ENCODE measurements at regions not wholly inside any gene's neighbourhood (a gene's known extent, or its start where the extent isn't known, plus 50 kb on each side); places are given as distances from the start of the nearest gene placed in this dataset.

GRCh38 chr13:73281746-73282145, 222.9 kb downstream of the KLF5 start:
- H3K27ac ChIP-seq = no peak overlapping the region
- TF ChIP-seq CTCF (conservative IDR thresholded peaks at IDR 0.05) = no peak

GRCh38 chr13:73278186-73278585, 219.4 kb downstream of the KLF5 start:
- H3K27ac ChIP-seq = no peak overlapping the region
- TF ChIP-seq CTCF (conservative IDR thresholded peaks at IDR 0.05) = no peak

- TF ChIP-seq CTCF (conservative IDR thresholded peaks at IDR 0.05) = no peak
- no peak overlapping the region for H3K27ac ChIP-seq
Measured at GRCh38 chr13:73275163-73275562, 216.4 kb downstream of the KLF5 start.

GRCh38 chr13:73274147-73274546, 215.3 kb downstream of the KLF5 start:
- TF ChIP-seq CTCF (conservative IDR thresholded peaks at IDR 0.05) = no peak
- no peak overlapping the region for H3K27ac ChIP-seq

- TF ChIP-seq CTCF (conservative IDR thresholded peaks at IDR 0.05) = no peak
- H3K27ac ChIP-seq = no peak overlapping the region
Measured at GRCh38 chr13:73273745-73274144, 214.9 kb downstream of the KLF5 start.

GRCh38 chr13:73273276-73273675, 214.5 kb downstream of the KLF5 start:
- TF ChIP-seq CTCF (conservative IDR thresholded peaks at IDR 0.05) = no peak
- H3K27ac ChIP-seq = no peak overlapping the region

- no peak for TF ChIP-seq CTCF (conservative IDR thresholded peaks at IDR 0.05)
- H3K27ac ChIP-seq = no peak overlapping the region
Measured at GRCh38 chr13:73272831-73273230, 214.0 kb downstream of the KLF5 start.

- no peak overlapping the region for H3K27ac ChIP-seq
- TF ChIP-seq CTCF (conservative IDR thresholded peaks at IDR 0.05) = no peak
Measured at GRCh38 chr13:73268306-73268705, 209.5 kb downstream of the KLF5 start.
